DOHH2 (cell line): ENCODE measurements at regions not wholly inside any gene's neighbourhood (a gene's known extent, or its start where the extent isn't known, plus 50 kb on each side); places are given as distances from the start of the nearest gene placed in this dataset.

ENCODE experiments used
- H3F3A ChIP-seq: fragments of 200-600 bp; sonication (generic), shearing (Covaris generic); 2 replicates; pipeline ENCODE4 v1.6.0; 2016; ENCODE audit warnings: antibody characterized with exemption, mild to moderate bottlenecking; ENCODE audit not compliant: control insufficient read depth, insufficient read depth
- H3K27ac ChIP-seq: fragments of 200-600 bp; sonication (generic); 2 replicates; pipeline ENCODE4 v1.5.1; 2014; ENCODE audit warnings: low read depth, mild to moderate bottlenecking, low read length, moderate library complexity
- H3K27me3 ChIP-seq: fragments of 200-600 bp; sonication (generic); 2 replicates; pipeline ENCODE4 v1.6.1; 2014; ENCODE audit warnings: mild to moderate bottlenecking, low read length, mixed read lengths; ENCODE audit not compliant: control insufficient read depth
- H3K36me3 ChIP-seq: fragments of 200-600 bp; sonication (generic); 2 replicates; pipeline ENCODE4 v1.6.1; 2014; ENCODE audit warnings: mild to moderate bottlenecking, low read length, moderate library complexity, mixed read lengths; ENCODE audit not compliant: control insufficient read depth
- H3K4me1 ChIP-seq: fragments of 200-600 bp; sonication (generic); 2 replicates; pipeline ENCODE4 v1.6.1; 2014; ENCODE audit warnings: mild to moderate bottlenecking, low read length, mixed read lengths; ENCODE audit not compliant: control insufficient read depth
- H3K4me2 ChIP-seq: fragments of 200-600 bp; sonication (generic); 2 replicates; pipeline ENCODE4 v1.6.0; 2014; ENCODE audit warnings: mild to moderate bottlenecking, low read length, moderate library complexity
- H3K4me3 ChIP-seq: fragments of 200-600 bp; sonication (generic); 2 replicates; pipeline ENCODE4 v1.5.1; 2014; ENCODE audit warnings: mild to moderate bottlenecking, low read length, mixed read lengths
- H3K79me2 ChIP-seq: fragments of 200-600 bp; sonication (generic); 2 replicates; pipeline ENCODE4 v1.6.1; 2014; ENCODE audit warnings: mild to moderate bottlenecking, low read length, mixed read lengths; ENCODE audit not compliant: control insufficient read depth
- H3K9me2 ChIP-seq: fragments of 200-600 bp; sonication (generic); replicated peaks from 2 replicates; pipeline ENCODE4 v1.6.1; 2014; ENCODE audit warnings: mild to moderate bottlenecking, low read length, mixed read lengths; ENCODE audit not compliant: control insufficient read depth
- H3K9me3 ChIP-seq: fragments of 200-600 bp; sonication (generic); 2 replicates; pipeline ENCODE4 v1.6.1; 2014; ENCODE audit warnings: antibody characterized with exemption, low read length, mixed read lengths; ENCODE audit not compliant: control insufficient read depth, insufficient read depth
- H4K20me1 ChIP-seq: fragments of 200-600 bp; sonication (generic); 2 replicates; pipeline ENCODE4 v1.6.0; 2014; ENCODE audit warnings: low read depth, mild to moderate bottlenecking, antibody characterized with exemption, low read length, moderate library complexity; ENCODE audit not compliant: control insufficient read depth, insufficient read depth
- EZH2phosphoT487 ChIP-seq: fragments of 200-600 bp; sonication (generic); IDR thresholded peaks from 2 replicates; pipeline ENCODE4 v1.6.1; 2017; ENCODE audit warnings: borderline replicate concordance, mild to moderate bottlenecking, antibody characterized with exemption, low read length, moderate library complexity, mixed read lengths
- TF ChIP-seq, protein P1 (sequence below): fragments of 200-600 bp; sonication (generic); IDR thresholded peaks from one replicate; pipeline ENCODE4 v1.5.1; 2014; ENCODE audit warnings: antibody characterized with exemption, mild to moderate bottlenecking, low read depth, low read length; ENCODE audit not compliant: poor library complexity, severe bottlenecking

DNA sequence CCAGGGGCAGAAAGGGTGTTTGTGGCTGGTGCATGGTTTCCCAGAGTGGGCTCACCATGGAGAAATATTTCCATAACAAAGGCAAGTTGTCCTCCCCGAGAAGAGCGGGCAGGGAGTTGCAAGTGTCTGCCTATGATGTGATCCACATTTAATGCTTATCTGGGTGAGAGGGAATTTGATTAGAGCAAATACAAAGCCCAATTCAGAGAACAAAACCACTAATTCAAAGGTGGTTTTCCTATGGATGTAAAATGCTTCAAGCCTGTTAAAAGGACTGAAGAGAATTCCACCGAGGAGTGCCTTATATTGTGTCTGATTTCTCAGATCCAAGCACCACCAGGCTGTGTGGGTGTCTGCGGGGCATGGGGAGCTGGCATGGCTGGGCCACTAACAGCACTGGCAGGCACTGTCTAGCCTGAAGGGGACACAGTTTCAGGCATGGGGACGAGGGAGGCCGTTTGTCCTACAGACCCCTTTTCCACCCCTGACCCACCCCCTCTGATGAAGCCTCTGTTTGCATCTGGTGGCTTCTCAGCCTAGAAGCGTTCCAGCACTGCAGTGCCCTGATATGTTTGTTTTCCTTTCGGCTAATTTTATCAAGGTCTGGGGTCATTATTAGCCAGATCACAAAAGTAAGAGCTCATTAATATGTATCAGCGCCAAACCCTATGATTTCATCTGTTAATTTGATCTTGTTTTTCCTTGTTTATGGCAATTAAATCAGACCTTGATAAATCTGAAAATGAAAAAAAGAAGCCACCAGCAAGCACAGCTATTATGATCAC is 357.3 kb downstream of the HRH4 start:
- no peak overlapping the region for H3K4me3 ChIP-seq
- no peaks in the 10 kb centered on the region for H3K27me3 ChIP-seq
- no peaks in the 10 kb centered on the region for H3K9me2 ChIP-seq
- no peak overlapping the region for H3K27ac ChIP-seq
- H3K4me2 ChIP-seq = no peak overlapping the region
- H3K36me3 ChIP-seq = no peaks in the 10 kb centered on the region
- TF ChIP-seq, protein P1, sequence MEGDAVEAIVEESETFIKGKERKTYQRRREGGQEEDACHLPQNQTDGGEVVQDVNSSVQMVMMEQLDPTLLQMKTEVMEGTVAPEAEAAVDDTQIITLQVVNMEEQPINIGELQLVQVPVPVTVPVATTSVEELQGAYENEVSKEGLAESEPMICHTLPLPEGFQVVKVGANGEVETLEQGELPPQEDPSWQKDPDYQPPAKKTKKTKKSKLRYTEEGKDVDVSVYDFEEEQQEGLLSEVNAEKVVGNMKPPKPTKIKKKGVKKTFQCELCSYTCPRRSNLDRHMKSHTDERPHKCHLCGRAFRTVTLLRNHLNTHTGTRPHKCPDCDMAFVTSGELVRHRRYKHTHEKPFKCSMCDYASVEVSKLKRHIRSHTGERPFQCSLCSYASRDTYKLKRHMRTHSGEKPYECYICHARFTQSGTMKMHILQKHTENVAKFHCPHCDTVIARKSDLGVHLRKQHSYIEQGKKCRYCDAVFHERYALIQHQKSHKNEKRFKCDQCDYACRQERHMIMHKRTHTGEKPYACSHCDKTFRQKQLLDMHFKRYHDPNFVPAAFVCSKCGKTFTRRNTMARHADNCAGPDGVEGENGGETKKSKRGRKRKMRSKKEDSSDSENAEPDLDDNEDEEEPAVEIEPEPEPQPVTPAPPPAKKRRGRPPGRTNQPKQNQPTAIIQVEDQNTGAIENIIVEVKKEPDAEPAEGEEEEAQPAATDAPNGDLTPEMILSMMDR = no peak
- TF ChIP-seq EZH2phosphoT487 = no peak
- H4K20me1 ChIP-seq = no peaks in the 10 kb centered on the region
- no peaks in the 10 kb centered on the region for H3K4me1 ChIP-seq
- no peaks in the 10 kb centered on the region for H3K79me2 ChIP-seq
- no peaks in the 10 kb centered on the region for H3K9me3 ChIP-seq
- no peaks in the 10 kb centered on the region for H3F3A ChIP-seq

DNA sequence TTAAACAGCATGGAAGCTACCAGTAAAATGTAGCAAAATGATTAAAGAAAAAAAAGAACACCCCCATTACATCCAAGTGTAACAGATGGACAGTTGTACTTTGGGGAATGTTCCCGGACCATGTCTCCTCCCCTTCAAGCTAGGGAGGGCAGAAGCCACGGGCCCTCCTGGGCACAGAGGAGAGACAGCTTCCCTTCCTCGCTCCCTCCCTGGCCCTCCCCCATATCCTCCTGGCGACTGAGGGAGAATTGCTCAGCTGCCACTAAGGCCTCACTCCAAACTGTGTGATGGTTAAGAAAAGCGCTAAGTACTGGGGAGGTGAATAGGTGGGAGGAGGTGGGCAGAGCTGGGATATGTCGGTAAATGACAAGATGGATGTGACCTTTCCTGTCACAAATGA is 358.0 kb downstream of the HRH4 start:
- H3K4me1 ChIP-seq = no peaks in the 10 kb centered on the region
- no peaks in the 10 kb centered on the region for H3K9me3 ChIP-seq
- TF ChIP-seq EZH2phosphoT487 = no peak
- TF ChIP-seq, protein P1 = no peak
- no peak overlapping the region for H3K4me3 ChIP-seq
- no peak overlapping the region for H3K4me2 ChIP-seq
- no peaks in the 10 kb centered on the region for H3K36me3 ChIP-seq
- H3F3A ChIP-seq = no peaks in the 10 kb centered on the region
- H3K9me2 ChIP-seq = no peaks in the 10 kb centered on the region
- no peaks in the 10 kb centered on the region for H3K27me3 ChIP-seq
- no peaks in the 10 kb centered on the region for H3K79me2 ChIP-seq
- H3K27ac ChIP-seq = no peak overlapping the region
- H4K20me1 ChIP-seq = no peaks in the 10 kb centered on the region

DNA sequence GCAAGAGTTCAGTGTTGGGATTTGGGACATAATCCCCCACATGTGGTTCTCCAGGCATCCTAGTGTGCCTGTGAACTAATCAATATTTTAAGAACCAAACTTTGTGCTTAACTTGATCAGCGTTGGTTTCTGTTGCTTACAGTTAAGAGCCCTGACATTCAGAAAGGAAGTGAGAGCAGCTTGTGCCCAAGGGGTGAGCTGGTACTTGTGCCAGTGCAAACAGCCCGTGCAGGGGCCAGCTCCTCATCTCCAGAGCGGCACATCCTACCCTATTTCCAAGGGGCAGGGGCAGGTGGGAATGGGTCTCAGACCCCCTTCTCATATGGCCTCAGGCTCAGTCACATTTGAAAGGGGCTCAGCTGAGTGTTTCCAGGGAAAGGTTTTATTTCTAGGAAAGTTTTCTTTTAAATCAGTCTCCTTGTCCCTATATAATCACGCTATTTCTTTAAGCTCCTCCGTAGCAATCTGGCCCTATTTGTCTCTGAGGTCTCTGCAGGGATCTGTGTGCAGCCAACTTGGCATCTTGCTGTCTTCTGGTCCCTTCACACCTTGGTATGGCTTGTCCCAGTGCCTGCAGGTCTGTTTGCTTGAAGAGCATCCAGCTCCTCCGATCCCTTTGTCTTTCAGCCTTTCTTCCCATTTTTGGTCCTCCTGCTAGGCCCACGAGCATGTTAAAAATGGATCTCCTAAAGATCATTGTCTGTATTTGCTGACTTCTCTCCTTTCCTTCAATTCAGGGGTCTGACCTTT is 358.9 kb downstream of the HRH4 start:
- Histone ChIP-seq H3K4me3 (no peak overlapping the region), H3K9me2 (no peaks in the 10 kb centered on the region), H3K9me3 (no peaks in the 10 kb centered on the region), H3K27me3 (no peaks in the 10 kb centered on the region), H3K4me2 (no peak overlapping the region), H4K20me1 (no peaks in the 10 kb centered on the region), H3K27ac (no peak overlapping the region), H3K4me1 (no peaks in the 10 kb centered on the region), H3F3A (no peaks in the 10 kb centered on the region), H3K36me3 (no peaks in the 10 kb centered on the region), H3K79me2 (no peaks in the 10 kb centered on the region)
- no peak for TF ChIP-seq EZH2phosphoT487
- TF ChIP-seq, protein P1 = no peak
